Large intestine (tissue), 3 donors: ENCODE measurements at regions not wholly inside any gene's neighbourhood (a gene's known extent, or its start where the extent isn't known, plus 50 kb on each side); places are given as distances from the start of the nearest gene placed in this dataset.

ENCODE experiments used
- DNase-seq, 2 donors: peaks; one replicate each; pipeline versions ENCODE4 v3.0.0 to v3.0.0-alpha.2; 2013
- H3K27ac ChIP-seq: one replicate; pipeline ENCODE4 v1.5.1; 2013; ENCODE audit warnings: low read length
- H3K27me3 ChIP-seq: 2 replicates; pipeline ENCODE4 v1.6.1; 2013; ENCODE audit warnings: low read length; ENCODE audit not compliant: control insufficient read depth, insufficient read depth
- H3K36me3 ChIP-seq: 2 replicates; pipeline ENCODE4 v1.6.1; 2013; ENCODE audit warnings: low read length; ENCODE audit not compliant: control insufficient read depth, insufficient read depth
- H3K4me1 ChIP-seq: one replicate; pipeline ENCODE4 v1.6.1; 2013; ENCODE audit warnings: low read length; ENCODE audit not compliant: control insufficient read depth, insufficient read depth
- H3K4me3 ChIP-seq: one replicate; pipeline ENCODE4 v1.5.1; 2013; ENCODE audit warnings: low read length
- H3K9me3 ChIP-seq: one replicate; pipeline ENCODE4 v1.6.1; 2013; ENCODE audit warnings: mild to moderate bottlenecking, low read depth, low read length, moderate library complexity; ENCODE audit not compliant: control insufficient read depth
- WGBS: methylation state at CpG from one replicate; pipeline ENCODE4 v1.1.5; 2013; ENCODE audit warnings: low lambda C conversion rate; ENCODE audit not compliant: insufficient coverage; 5-methylcytosine and 5-hydroxymethylcytosine counted together

DNA sequence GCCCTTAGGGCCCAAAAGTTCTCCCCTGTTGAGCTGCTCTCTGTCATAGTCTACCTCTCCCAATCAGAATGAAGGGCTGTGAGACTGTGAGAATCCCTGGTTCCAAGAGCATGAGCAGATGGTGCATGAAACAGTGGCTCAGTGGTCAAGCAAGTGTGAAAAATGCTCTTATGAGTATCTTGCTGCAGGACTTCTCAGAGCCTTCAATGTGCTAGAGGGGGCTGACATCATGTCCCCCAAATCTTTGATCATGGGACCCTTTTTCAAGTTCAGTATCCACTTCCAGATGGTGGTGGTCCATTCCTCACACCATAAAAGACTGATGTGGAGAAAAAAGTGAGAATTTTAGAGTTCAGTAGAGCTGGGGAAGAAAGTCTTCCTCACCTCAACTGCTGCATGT, 265.3 kb upstream of the HABP2 start:
- Histone ChIP-seq H3K4me1 (no peaks in the 10 kb centered on the region), H3K9me3 (no peaks in the 10 kb centered on the region), H3K4me3 (no peak overlapping the region), H3K36me3 (no peaks in the 10 kb centered on the region), H3K27ac (no peak overlapping the region), H3K27me3 (no peaks in the 10 kb centered on the region)
- no peak for DNase-seq

DNA sequence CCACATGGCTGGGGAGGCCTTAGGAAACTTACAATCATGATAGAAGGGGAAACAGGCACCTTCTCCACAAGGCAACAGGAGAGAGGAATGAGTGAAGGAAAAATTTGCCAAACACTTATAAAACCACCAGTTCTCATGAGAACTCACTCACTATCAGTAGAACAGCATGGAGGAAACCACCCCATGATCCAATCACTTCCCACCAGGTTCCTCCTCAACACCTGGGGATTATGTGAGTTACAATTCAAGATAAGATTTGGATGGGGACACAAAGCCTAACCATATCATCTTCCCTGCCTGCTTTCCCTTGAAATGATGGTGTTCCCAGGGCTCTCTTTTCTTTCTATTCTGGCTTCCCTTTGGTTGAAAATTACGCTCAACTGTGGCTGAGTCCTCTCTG, 262.7 kb upstream of the HABP2 start:
- no peak for DNase-seq
- 100% methylated on average over 1 of the region's 1 CpG for WGBS
- no peaks in the 10 kb centered on the region for H3K27me3 ChIP-seq
- no peaks in the 10 kb centered on the region for H3K4me1 ChIP-seq
- H3K4me3 ChIP-seq: no peak overlapping the region
- H3K36me3 ChIP-seq: no peaks in the 10 kb centered on the region
- H3K27ac ChIP-seq: no peak overlapping the region
- no peaks in the 10 kb centered on the region for H3K9me3 ChIP-seq

- no CpG with 5 or more reads among the region's 2 CpGs for WGBS
- H3K4me3 ChIP-seq: no peak overlapping the region
- no peaks in the 10 kb centered on the region for H3K9me3 ChIP-seq
- no peaks in the 10 kb centered on the region for H3K27me3 ChIP-seq
- H3K36me3 ChIP-seq: no peaks in the 10 kb centered on the region
- DNase-seq: no peak
- H3K4me1 ChIP-seq: no peaks in the 10 kb centered on the region
- no peak overlapping the region for H3K27ac ChIP-seq
Measured at GRCh38 chr10:113291413-113291812, 261.4 kb upstream of the HABP2 start.

GRCh38 chr10:113292086-113292485, 260.8 kb upstream of the HABP2 start:
- WGBS: 90% methylated on average over 2 of the region's 3 CpGs
- H3K36me3 ChIP-seq: no peaks in the 10 kb centered on the region
- no peaks in the 10 kb centered on the region for H3K27me3 ChIP-seq
- H3K9me3 ChIP-seq: no peaks in the 10 kb centered on the region
- no peak overlapping the region for H3K27ac ChIP-seq
- H3K4me1 ChIP-seq: no peaks in the 10 kb centered on the region
- no peak overlapping the region for H3K4me3 ChIP-seq
- no peak for DNase-seq

- no peak for DNase-seq
- H3K27me3 ChIP-seq: no peaks in the 10 kb centered on the region
- WGBS: no CpG with 5 or more reads among the region's 5 CpGs
- no peaks in the 10 kb centered on the region for H3K9me3 ChIP-seq
- no peak overlapping the region for H3K27ac ChIP-seq
- no peak overlapping the region for H3K4me3 ChIP-seq
- H3K36me3 ChIP-seq: no peaks in the 10 kb centered on the region
- no peaks in the 10 kb centered on the region for H3K4me1 ChIP-seq
Measured at GRCh38 chr10:113292743-113293142, 260.1 kb upstream of the HABP2 start.

GRCh38 chr10:113293167-113293566, 259.7 kb upstream of the HABP2 start:
- Histone ChIP-seq H3K9me3 (no peaks in the 10 kb centered on the region), H3K27me3 (no peaks in the 10 kb centered on the region), H3K4me3 (no peak overlapping the region), H3K4me1 (no peaks in the 10 kb centered on the region), H3K27ac (no peak overlapping the region), H3K36me3 (no peaks in the 10 kb centered on the region)
- DNase-seq: no peak
- no CpG with 5 or more reads among the region's 4 CpGs for WGBS

- H3K4me3 ChIP-seq: no peak overlapping the region
- no peaks in the 10 kb centered on the region for H3K27me3 ChIP-seq
- no peaks in the 10 kb centered on the region for H3K36me3 ChIP-seq
- no peaks in the 10 kb centered on the region for H3K4me1 ChIP-seq
- no peaks in the 10 kb centered on the region for H3K9me3 ChIP-seq
- H3K27ac ChIP-seq: no peak overlapping the region
- WGBS: 100% methylated on average over 1 of the region's 3 CpGs
- DNase-seq: no peak
Measured at GRCh38 chr10:113294868-113295267, 258.0 kb upstream of the HABP2 start.

DNA sequence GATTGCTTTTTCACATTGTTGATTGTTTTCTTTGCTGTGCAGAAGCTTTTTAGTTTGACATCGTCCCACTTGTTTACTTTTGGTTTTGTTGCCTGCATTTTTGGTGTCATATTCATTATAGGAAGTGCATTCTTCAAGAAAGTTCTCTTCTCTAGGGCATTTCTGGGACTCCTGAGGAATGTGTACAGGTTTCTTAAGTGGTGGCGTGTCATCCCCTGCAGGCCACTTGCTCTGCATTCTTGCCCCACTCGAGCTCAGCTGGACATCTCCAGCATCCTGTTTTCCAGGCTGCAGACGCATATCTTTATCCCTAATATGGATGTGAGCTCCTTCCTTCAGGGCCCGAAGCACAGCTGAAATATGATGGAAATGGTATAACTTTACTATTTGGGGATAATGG, 255.6 kb upstream of the HABP2 start:
- no peaks in the 10 kb centered on the region for H3K4me1 ChIP-seq
- H3K9me3 ChIP-seq: no peaks in the 10 kb centered on the region
- H3K27ac ChIP-seq: no peak overlapping the region
- DNase-seq: no peak
- no peak overlapping the region for H3K4me3 ChIP-seq
- whole genome bisulfite sequencing: 25% methylated on average over 1 of the region's 5 CpGs
- H3K36me3 ChIP-seq: no peaks in the 10 kb centered on the region
- H3K27me3 ChIP-seq: no peaks in the 10 kb centered on the region

- no CpG with 5 or more reads among the region's 6 CpGs for WGBS
- Histone ChIP-seq H3K4me3 (no peak overlapping the region), H3K4me1 (no peaks in the 10 kb centered on the region), H3K27ac (no peak overlapping the region), H3K27me3 (no peaks in the 10 kb centered on the region), H3K36me3 (no peaks in the 10 kb centered on the region), H3K9me3 (no peaks in the 10 kb centered on the region)
- no peak for DNase-seq
Measured at GRCh38 chr10:113298616-113299015, 254.2 kb upstream of the HABP2 start.

DNA sequence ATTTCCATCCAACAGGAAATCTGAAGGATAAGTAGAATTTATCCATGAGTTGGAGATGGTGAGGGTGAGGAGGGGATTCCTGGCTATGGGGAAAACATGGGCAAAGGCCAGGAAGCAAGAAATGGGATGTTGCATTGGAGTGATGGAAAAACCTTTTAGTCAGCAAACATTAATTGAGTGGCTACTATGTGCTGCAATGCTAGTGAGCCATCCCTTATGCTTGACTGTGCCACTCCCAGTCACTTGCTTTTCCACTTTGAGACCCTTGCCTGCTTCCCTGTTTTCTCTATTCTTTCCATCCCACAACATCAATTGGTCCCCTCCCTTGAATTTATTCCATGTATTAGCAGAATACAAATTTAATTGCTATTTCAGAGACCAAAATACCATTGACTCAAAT, 252.7 kb upstream of the HABP2 start:
- H3K9me3 ChIP-seq: no peaks in the 10 kb centered on the region
- DNase-seq: no peak
- H3K27me3 ChIP-seq: peaks cover 8% of the 10 kb centered on the region
- no peaks in the 10 kb centered on the region for H3K4me1 ChIP-seq
- no peak overlapping the region for H3K4me3 ChIP-seq
- no peak overlapping the region for H3K27ac ChIP-seq
- H3K36me3 ChIP-seq: no peaks in the 10 kb centered on the region

- DNase-seq: no peak
- peaks cover 8% of the 10 kb centered on the region for H3K27me3 ChIP-seq
- no peaks in the 10 kb centered on the region for H3K9me3 ChIP-seq
- H3K27ac ChIP-seq: no peak overlapping the region
- no peaks in the 10 kb centered on the region for H3K4me1 ChIP-seq
- 78% methylated on average over 1 of the region's 3 CpGs for WGBS
- no peaks in the 10 kb centered on the region for H3K36me3 ChIP-seq
- H3K4me3 ChIP-seq: no peak overlapping the region
Measured at GRCh38 chr10:113300617-113301016, 252.2 kb upstream of the HABP2 start.
